H9 (cell line): ENCODE measurements at regions not wholly inside any gene's neighbourhood (a gene's known extent, or its start where the extent isn't known, plus 50 kb on each side); places are given as distances from the start of the nearest gene placed in this dataset.

Source experiments
- DNase-seq: peaks from one replicate; pipeline ENCODE4 v3.0.0-alpha.2; 2017
- H2AFZ ChIP-seq: one replicate; pipeline ENCODE4 v1.6.1; 2013; ENCODE audit warnings: mild to moderate bottlenecking, low read length, control low read depth, moderate library complexity
- H2AK5ac ChIP-seq: 2 replicates; pipeline ENCODE4 v1.6.1; 2013; ENCODE audit warnings: low read length, control low read depth, mixed read lengths; ENCODE audit not compliant: insufficient read length
- H2BK120ac ChIP-seq: one replicate; pipeline ENCODE4 v1.6.1; 2013; ENCODE audit warnings: low read depth, mild to moderate bottlenecking, low read length, control low read depth, inconsistent platforms; ENCODE audit not compliant: poor library complexity, severe bottlenecking
- H2BK12ac ChIP-seq: 2 replicates; pipeline ENCODE4 v1.6.1; 2013; ENCODE audit warnings: low read length, control low read depth, mixed read lengths, low read depth; ENCODE audit not compliant: insufficient read length
- H2BK15ac ChIP-seq: 2 replicates; pipeline ENCODE4 v1.6.1; 2013; ENCODE audit warnings: low read depth, low read length, control low read depth
- H2BK20ac ChIP-seq: one replicate; pipeline ENCODE4 v1.6.1; 2013; ENCODE audit warnings: low read depth, mild to moderate bottlenecking, low read length, control low read depth, inconsistent platforms; ENCODE audit not compliant: poor library complexity, severe bottlenecking
- H2BK5ac ChIP-seq: 2 replicates; pipeline ENCODE4 v1.6.1; 2013; ENCODE audit warnings: low read length, control low read depth, mixed read lengths; ENCODE audit not compliant: insufficient read length
- H3K14ac ChIP-seq: 2 replicates; pipeline ENCODE4 v1.6.1; 2013; ENCODE audit warnings: low read length, control low read depth; ENCODE audit not compliant: insufficient read depth
- H3K18ac ChIP-seq: 2 replicates; pipeline ENCODE4 v1.6.1; 2013; ENCODE audit warnings: low read depth, mild to moderate bottlenecking, mixed read lengths, low read length, control low read depth; ENCODE audit not compliant: insufficient read length
- H3K23ac ChIP-seq: 2 replicates; pipeline ENCODE4 v1.6.1; 2013; ENCODE audit warnings: low read length, control low read depth, mixed read lengths, low read depth; ENCODE audit not compliant: insufficient read length
- H3K23me2 ChIP-seq: 2 replicates; pipeline ENCODE4 v1.6.1; 2013; ENCODE audit warnings: low read depth, mild to moderate bottlenecking, mixed read lengths, low read length, control low read depth; ENCODE audit not compliant: insufficient read length, poor library complexity, severe bottlenecking
- H3K27ac ChIP-seq: 2 replicates; pipeline ENCODE4 v1.5.1; 2013; ENCODE audit warnings: low read length, control low read depth, mixed read lengths, low read depth; ENCODE audit not compliant: insufficient read length
- H3K27me3 ChIP-seq: 2 replicates; pipeline ENCODE4 v1.6.1; 2013; ENCODE audit warnings: low read length, control low read depth, inconsistent platforms; ENCODE audit not compliant: insufficient read depth
- H3K4ac ChIP-seq: 2 replicates; pipeline ENCODE4 v1.6.1; 2013; ENCODE audit warnings: low read depth, mild to moderate bottlenecking, control low read depth, inconsistent platforms, low read length, moderate library complexity
- H3K4me1 ChIP-seq: 2 replicates; pipeline ENCODE4 v1.6.1; 2013; ENCODE audit warnings: low read length, control low read depth, inconsistent platforms; ENCODE audit not compliant: insufficient read depth
- H3K4me2 ChIP-seq: 2 replicates; pipeline ENCODE4 v1.6.1; 2013; ENCODE audit warnings: low read length, control low read depth, mixed read lengths; ENCODE audit not compliant: insufficient read length, insufficient read depth
- H3K56ac ChIP-seq: 2 replicates; pipeline ENCODE4 v1.6.1; 2013; ENCODE audit warnings: low read depth, mild to moderate bottlenecking, mixed read lengths, low read length, control low read depth; ENCODE audit not compliant: insufficient read length
- H3K79me1 ChIP-seq: 2 replicates; pipeline ENCODE4 v1.6.1; 2013; ENCODE audit warnings: low read depth, mild to moderate bottlenecking, moderate library complexity, low read length, control low read depth, inconsistent platforms; ENCODE audit not compliant: insufficient read depth, poor library complexity, severe bottlenecking
- H3K79me2 ChIP-seq: 2 replicates; pipeline ENCODE4 v1.6.1; 2013; ENCODE audit warnings: low read length, control low read depth, inconsistent platforms; ENCODE audit not compliant: insufficient read depth
- H3K9ac ChIP-seq: 2 replicates; pipeline ENCODE4 v1.6.1; 2013; ENCODE audit warnings: low read length, control low read depth, mixed read lengths; ENCODE audit not compliant: insufficient read length; ENCODE audit errors: extremely low read depth
- H3K9me3 ChIP-seq: one replicate; pipeline ENCODE4 v1.6.1; 2013; ENCODE audit warnings: low read depth, low read length, inconsistent platforms; ENCODE audit not compliant: control insufficient read depth
- H3T11ph ChIP-seq: one replicate; pipeline ENCODE4 v1.6.1; 2013; ENCODE audit warnings: mild to moderate bottlenecking, low read length, control low read depth, inconsistent platforms
- H4K20me1 ChIP-seq: one replicate; pipeline ENCODE4 v1.6.1; 2013; ENCODE audit not compliant: control insufficient read depth, insufficient read length, insufficient read depth
- H4K5ac ChIP-seq: 2 replicates; pipeline ENCODE4 v1.6.1; 2013; ENCODE audit warnings: low read depth, mild to moderate bottlenecking, mixed read lengths, low read length, control low read depth; ENCODE audit not compliant: insufficient read length
- H4K8ac ChIP-seq: replicated peaks from 2 replicates; pipeline ENCODE4 v1.6.1; 2013; ENCODE audit warnings: low read length, control low read depth, mixed read lengths, low read depth; ENCODE audit not compliant: insufficient read length
- H4K91ac ChIP-seq: 2 replicates; pipeline ENCODE4 v1.6.1; 2013; ENCODE audit warnings: low read depth, mild to moderate bottlenecking, moderate library complexity, mixed read lengths, low read length, control low read depth; ENCODE audit not compliant: insufficient read length
- H3K27ac Mint-ChIP-seq, 3 experiments: 2 replicates in 2 of 3; 3 replicates in 1 of 3; pipeline ENCODE4 v1.8.0; 2020 to 2021; ENCODE audit warnings: mixed read lengths in 3 of 3, mild to moderate bottlenecking in 1 of 3, moderate library complexity in 1 of 3
- H3K27me3 Mint-ChIP-seq: 2 replicates; pipeline ENCODE4 v1.8.0; 2021; ENCODE audit warnings: low read depth, mild to moderate bottlenecking, moderate library complexity, mixed read lengths
- H3K36me3 Mint-ChIP-seq, 3 experiments: 2 replicates in 2 of 3; 3 replicates in 1 of 3; pipeline ENCODE4 v1.8.0; 2020 to 2021; ENCODE audit warnings: low read depth in 3 of 3, mixed read lengths in 3 of 3; ENCODE audit not compliant: insufficient read depth in 1 of 3
- H3K4me1 Mint-ChIP-seq, 2 experiments: 2 replicates each; pipeline ENCODE4 v1.8.0; 2020; ENCODE audit warnings: mixed read lengths in 2 of 2
- H3K4me3 Mint-ChIP-seq, 2 experiments: 2 replicates in 1 of 2; 3 replicates in 1 of 2; pipeline ENCODE4 v1.8.0; 2020 to 2021; ENCODE audit warnings: mild to moderate bottlenecking in 2 of 2, mixed read lengths in 2 of 2, moderate library complexity in 1 of 2
- H3K9me3 Mint-ChIP-seq, 2 experiments: 2 replicates in 1 of 2; 3 replicates in 1 of 2; pipeline ENCODE4 v1.8.0; 2020; ENCODE audit warnings: mild to moderate bottlenecking in 2 of 2, mixed read lengths in 2 of 2, moderate library complexity in 1 of 2
- WGBS: extraction: QIAGEN DNeasy Blood & Tissue Kit; methylation state at CpG from one replicate; pipeline ENCODE4 v1.1.7; 2013; ENCODE audit warnings: missing lambda C conversion rate, low lambda C conversion rate, mixed read lengths; ENCODE audit not compliant: insufficient read length; ENCODE audit errors: extremely low coverage; 5-methylcytosine and 5-hydroxymethylcytosine counted together
- TF ChIP-seq, protein P1 (sequence below): fragments of 200-600 bp; sonication (generic); conservative IDR thresholded peaks from 3 replicates; pipeline ENCODE4 v1.8.0; 2021; ENCODE audit warnings: antibody characterized with exemption, mild to moderate bottlenecking

- H2BK20ac ChIP-seq = no peak overlapping the region
- TF ChIP-seq, protein P1, sequence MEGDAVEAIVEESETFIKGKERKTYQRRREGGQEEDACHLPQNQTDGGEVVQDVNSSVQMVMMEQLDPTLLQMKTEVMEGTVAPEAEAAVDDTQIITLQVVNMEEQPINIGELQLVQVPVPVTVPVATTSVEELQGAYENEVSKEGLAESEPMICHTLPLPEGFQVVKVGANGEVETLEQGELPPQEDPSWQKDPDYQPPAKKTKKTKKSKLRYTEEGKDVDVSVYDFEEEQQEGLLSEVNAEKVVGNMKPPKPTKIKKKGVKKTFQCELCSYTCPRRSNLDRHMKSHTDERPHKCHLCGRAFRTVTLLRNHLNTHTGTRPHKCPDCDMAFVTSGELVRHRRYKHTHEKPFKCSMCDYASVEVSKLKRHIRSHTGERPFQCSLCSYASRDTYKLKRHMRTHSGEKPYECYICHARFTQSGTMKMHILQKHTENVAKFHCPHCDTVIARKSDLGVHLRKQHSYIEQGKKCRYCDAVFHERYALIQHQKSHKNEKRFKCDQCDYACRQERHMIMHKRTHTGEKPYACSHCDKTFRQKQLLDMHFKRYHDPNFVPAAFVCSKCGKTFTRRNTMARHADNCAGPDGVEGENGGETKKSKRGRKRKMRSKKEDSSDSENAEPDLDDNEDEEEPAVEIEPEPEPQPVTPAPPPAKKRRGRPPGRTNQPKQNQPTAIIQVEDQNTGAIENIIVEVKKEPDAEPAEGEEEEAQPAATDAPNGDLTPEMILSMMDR = no peak
- H3K4ac ChIP-seq = no peak overlapping the region
- H3K23ac ChIP-seq = no peak overlapping the region
- no peak overlapping the region for H4K91ac ChIP-seq
- no peaks in the 10 kb centered on the region for H3K9me3 ChIP-seq
- Mint-ChIP-seq H3K4me3 (no peak overlapping the region), H3K36me3 (no peaks in the 10 kb centered on the region; a peak in 1 of 7 replicates), H3K27ac (no peak overlapping the region), H3K27me3 (no peaks in the 10 kb centered on the region), H3K4me1 (no peaks in the 10 kb centered on the region), H3K9me3 (peaks cover 0 to 4% of the 10 kb centered on the region in 2 experiments; a peak in 1 of 5 replicates)
- H3K27me3 ChIP-seq = no peaks in the 10 kb centered on the region
- WGBS = no CpG with 5 or more reads among the region's 3 CpGs
- H3K9ac ChIP-seq = no peak overlapping the region
- H2BK5ac ChIP-seq = no peak overlapping the region
- no peak overlapping the region for H3K56ac ChIP-seq
- no peak overlapping the region for H4K5ac ChIP-seq
- no peaks in the 10 kb centered on the region for H3K79me1 ChIP-seq
- H2BK12ac ChIP-seq = no peak overlapping the region
- no peaks in the 10 kb centered on the region for H3K79me2 ChIP-seq
- no peak overlapping the region for H3K14ac ChIP-seq
- H4K20me1 ChIP-seq = no peaks in the 10 kb centered on the region
- H4K8ac ChIP-seq = no peak overlapping the region
- H2AFZ ChIP-seq = no peak overlapping the region
- no peak overlapping the region for H3K4me2 ChIP-seq
- H3K23me2 ChIP-seq = no peaks in the 10 kb centered on the region
- no peak overlapping the region for H2AK5ac ChIP-seq
- H2BK15ac ChIP-seq = no peak overlapping the region
- no peaks in the 10 kb centered on the region for H3K4me1 ChIP-seq
- no peak overlapping the region for H3T11ph ChIP-seq
- no peak overlapping the region for H3K27ac ChIP-seq
- no peak overlapping the region for H2BK120ac ChIP-seq
- DNase-seq = no peak
- H3K18ac ChIP-seq = no peak overlapping the region
Observed at GRCh38 chr2:123495241-123495640, 529.8 kb upstream of the CNTNAP5 start.
